HL-60 (cell line): ENCODE measurements at regions not wholly inside any gene's neighbourhood (a gene's known extent, or its start where the extent isn't known, plus 50 kb on each side); places are given as distances from the start of the nearest gene placed in this dataset.

Source experiments
- DNase-seq, 2 experiments: peaks; one replicate each; pipeline ENCODE4 v3.0.0-alpha.2; 2010 to 2020; ENCODE audit warnings: low read depth in 1 of 2, low spot score in 1 of 2
- H3K27ac ChIP-seq: fragments of 250-450 bp; sonication (Bioruptor Pico); replicated peaks from 2 replicates; pipeline ENCODE4 v1.5.1; 2020; ENCODE audit warnings: mild to moderate bottlenecking, moderate library complexity
- H3K27me3 ChIP-seq: fragments of 250-450 bp; sonication (Bioruptor Pico); 2 replicates; pipeline ENCODE4 v1.5.1; 2021; ENCODE audit warnings: mild to moderate bottlenecking, moderate library complexity; ENCODE audit not compliant: insufficient read depth, poor library complexity, severe bottlenecking
- H3K4me3 ChIP-seq: replicated peaks from 2 replicates; pipeline ENCODE4 v1.5.1; 2011; ENCODE audit warnings: mild to moderate bottlenecking, control low read depth, low read length; ENCODE audit not compliant: insufficient read depth
- GABPA ChIP-seq: IDR thresholded peaks from 2 replicates; pipeline ENCODE4 v1.6.1; 2012; ENCODE audit warnings: low read depth
- POLR2AphosphoS5 ChIP-seq: IDR thresholded peaks from 2 replicates; pipeline ENCODE4 v1.6.1; 2012; ENCODE audit warnings: low read depth
- SPI1 ChIP-seq: IDR thresholded peaks from 2 replicates; pipeline ENCODE4 v1.6.1; 2012; ENCODE audit warnings: low read depth, mild to moderate bottlenecking, borderline replicate concordance
- TF ChIP-seq, protein P1 (sequence below): IDR thresholded peaks from 2 replicates; pipeline ENCODE4 v1.6.1; 2012; ENCODE audit warnings: low read depth; ENCODE audit not compliant: insufficient replicate concordance
- TF ChIP-seq, protein P2 (sequence below): IDR thresholded peaks from one replicate; pipeline ENCODE4 v1.5.1; 2011; ENCODE audit warnings: low read length, control low read depth, inconsistent platforms; ENCODE audit not compliant: insufficient read depth

DNA sequence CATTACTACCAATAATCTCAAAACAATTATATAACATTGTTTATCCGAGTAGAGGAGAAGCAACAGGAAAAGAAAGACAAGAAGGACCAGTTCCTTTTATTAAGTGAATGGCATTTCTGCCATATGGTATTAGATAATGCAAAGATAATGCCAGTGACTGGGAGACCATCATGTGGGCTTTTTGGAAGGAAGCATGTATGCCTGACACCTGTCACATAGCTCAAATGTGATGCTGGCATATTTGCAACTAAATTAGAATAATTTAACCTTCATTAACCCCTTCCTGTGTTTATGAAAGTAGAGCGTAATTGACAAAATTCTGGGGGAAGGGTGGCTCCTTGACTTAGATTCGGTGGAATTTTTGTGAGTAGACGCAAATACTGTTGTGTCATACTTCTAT is 733.0 kb downstream of the TUSC7 start:
- Histone ChIP-seq H3K4me3 (no peak overlapping the region), H3K27me3 (no peaks in the 10 kb centered on the region), H3K27ac (no peak overlapping the region)
- no peak for DNase-seq
- TF ChIP-seq SPI1 (no peak), POLR2AphosphoS5 (no peak), GABPA (no peak)
- TF ChIP-seq, protein P1, sequence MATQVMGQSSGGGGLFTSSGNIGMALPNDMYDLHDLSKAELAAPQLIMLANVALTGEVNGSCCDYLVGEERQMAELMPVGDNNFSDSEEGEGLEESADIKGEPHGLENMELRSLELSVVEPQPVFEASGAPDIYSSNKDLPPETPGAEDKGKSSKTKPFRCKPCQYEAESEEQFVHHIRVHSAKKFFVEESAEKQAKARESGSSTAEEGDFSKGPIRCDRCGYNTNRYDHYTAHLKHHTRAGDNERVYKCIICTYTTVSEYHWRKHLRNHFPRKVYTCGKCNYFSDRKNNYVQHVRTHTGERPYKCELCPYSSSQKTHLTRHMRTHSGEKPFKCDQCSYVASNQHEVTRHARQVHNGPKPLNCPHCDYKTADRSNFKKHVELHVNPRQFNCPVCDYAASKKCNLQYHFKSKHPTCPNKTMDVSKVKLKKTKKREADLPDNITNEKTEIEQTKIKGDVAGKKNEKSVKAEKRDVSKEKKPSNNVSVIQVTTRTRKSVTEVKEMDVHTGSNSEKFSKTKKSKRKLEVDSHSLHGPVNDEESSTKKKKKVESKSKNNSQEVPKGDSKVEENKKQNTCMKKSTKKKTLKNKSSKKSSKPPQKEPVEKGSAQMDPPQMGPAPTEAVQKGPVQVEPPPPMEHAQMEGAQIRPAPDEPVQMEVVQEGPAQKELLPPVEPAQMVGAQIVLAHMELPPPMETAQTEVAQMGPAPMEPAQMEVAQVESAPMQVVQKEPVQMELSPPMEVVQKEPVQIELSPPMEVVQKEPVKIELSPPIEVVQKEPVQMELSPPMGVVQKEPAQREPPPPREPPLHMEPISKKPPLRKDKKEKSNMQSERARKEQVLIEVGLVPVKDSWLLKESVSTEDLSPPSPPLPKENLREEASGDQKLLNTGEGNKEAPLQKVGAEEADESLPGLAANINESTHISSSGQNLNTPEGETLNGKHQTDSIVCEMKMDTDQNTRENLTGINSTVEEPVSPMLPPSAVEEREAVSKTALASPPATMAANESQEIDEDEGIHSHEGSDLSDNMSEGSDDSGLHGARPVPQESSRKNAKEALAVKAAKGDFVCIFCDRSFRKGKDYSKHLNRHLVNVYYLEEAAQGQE: no peak
- TF ChIP-seq, protein P2, sequence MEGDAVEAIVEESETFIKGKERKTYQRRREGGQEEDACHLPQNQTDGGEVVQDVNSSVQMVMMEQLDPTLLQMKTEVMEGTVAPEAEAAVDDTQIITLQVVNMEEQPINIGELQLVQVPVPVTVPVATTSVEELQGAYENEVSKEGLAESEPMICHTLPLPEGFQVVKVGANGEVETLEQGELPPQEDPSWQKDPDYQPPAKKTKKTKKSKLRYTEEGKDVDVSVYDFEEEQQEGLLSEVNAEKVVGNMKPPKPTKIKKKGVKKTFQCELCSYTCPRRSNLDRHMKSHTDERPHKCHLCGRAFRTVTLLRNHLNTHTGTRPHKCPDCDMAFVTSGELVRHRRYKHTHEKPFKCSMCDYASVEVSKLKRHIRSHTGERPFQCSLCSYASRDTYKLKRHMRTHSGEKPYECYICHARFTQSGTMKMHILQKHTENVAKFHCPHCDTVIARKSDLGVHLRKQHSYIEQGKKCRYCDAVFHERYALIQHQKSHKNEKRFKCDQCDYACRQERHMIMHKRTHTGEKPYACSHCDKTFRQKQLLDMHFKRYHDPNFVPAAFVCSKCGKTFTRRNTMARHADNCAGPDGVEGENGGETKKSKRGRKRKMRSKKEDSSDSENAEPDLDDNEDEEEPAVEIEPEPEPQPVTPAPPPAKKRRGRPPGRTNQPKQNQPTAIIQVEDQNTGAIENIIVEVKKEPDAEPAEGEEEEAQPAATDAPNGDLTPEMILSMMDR: no peak

DNA sequence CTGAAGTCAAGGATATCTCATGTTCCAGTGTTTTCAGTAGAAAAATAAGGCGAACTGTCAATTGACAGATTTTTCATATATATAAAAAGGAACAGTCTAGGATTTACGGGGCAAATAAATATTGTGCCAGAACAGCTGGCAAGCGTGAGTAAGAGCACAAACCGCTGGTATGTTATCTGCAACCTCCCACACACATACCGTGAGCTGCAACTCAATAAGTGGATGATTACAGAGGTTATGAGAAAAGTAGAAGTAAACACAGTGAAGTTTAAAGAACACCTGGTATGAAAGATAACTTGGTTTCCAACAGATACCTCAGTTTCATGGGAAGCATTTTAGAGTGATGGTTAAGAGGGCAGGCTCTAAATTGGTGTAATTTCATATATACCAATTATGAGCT is 733.4 kb downstream of the TUSC7 start:
- no peak for DNase-seq
- Histone ChIP-seq H3K27ac (no peak overlapping the region), H3K27me3 (no peaks in the 10 kb centered on the region), H3K4me3 (no peak overlapping the region)
- TF ChIP-seq SPI1 (no peak), GABPA (no peak), POLR2AphosphoS5 (no peak)
- TF ChIP-seq, protein P1: no peak
- TF ChIP-seq, protein P2: no peak

- DNase-seq: no peak
- TF ChIP-seq, protein P2: no peak
- TF ChIP-seq GABPA: no peak
- TF ChIP-seq, protein P1: no peak
- no peak for TF ChIP-seq SPI1
- TF ChIP-seq POLR2AphosphoS5: no peak
- no peaks in the 10 kb centered on the region for H3K27me3 ChIP-seq
- H3K4me3 ChIP-seq: no peak overlapping the region
- H3K27ac ChIP-seq: no peak overlapping the region
Measured at GRCh38 chr3:117444175-117444574, 734.6 kb downstream of the TUSC7 start.
